Psoas muscle (tissue), 7 donors: ENCODE measurements at regions not wholly inside any gene's neighbourhood (a gene's known extent, or its start where the extent isn't known, plus 50 kb on each side); places are given as distances from the start of the nearest gene placed in this dataset.

Source experiments
- ATAC-seq, 4 donors: fragments of 200-7000 bp; cut with Tn5 transposase; one replicate each; pipeline ENCODE4 v1.9.1; 2020; ENCODE audit warnings: moderate library complexity in 3 of 4, mild to moderate bottlenecking in 2 of 4
- DNase-seq, 2 donors: peaks; one replicate each; pipeline ENCODE4 v3.0.0-alpha.2; 2020
- H3K27ac ChIP-seq: fragments of 200-600 bp; one replicate; pipeline ENCODE4 v1.8.0; 2022
- H3K27me3 ChIP-seq, 3 donors: fragments of 200-600 bp in 1 of 3; one replicate each; pipeline versions ENCODE4 v1.6.1 to v1.8.0; 2013 to 2022; ENCODE audit warnings: low read length in 2 of 3, mild to moderate bottlenecking in 2 of 3, moderate library complexity in 1 of 3; ENCODE audit not compliant: insufficient read depth in 3 of 3
- H3K36me3 ChIP-seq, 2 donors: fragments of 200-600 bp in 1 of 2; one replicate each; pipeline versions ENCODE4 v1.6.1 to v1.8.0; 2013 to 2022; ENCODE audit warnings: low read depth in 1 of 2, mild to moderate bottlenecking in 1 of 2, moderate library complexity in 1 of 2; ENCODE audit not compliant: insufficient read depth in 1 of 2
- H3K4me1 ChIP-seq: fragments of 200-600 bp; one replicate; pipeline ENCODE4 v1.8.0; 2022
- H3K4me3 ChIP-seq: fragments of 200-600 bp; one replicate; pipeline ENCODE4 v1.8.0; 2022; ENCODE audit warnings: mild to moderate bottlenecking
- H3K9me3 ChIP-seq: fragments of 200-600 bp; one replicate; pipeline ENCODE4 v1.8.0; 2022
- WGBS, 3 donors: extraction: QIAGEN DNeasy Blood & Tissue Kit; methylation state at CpG; one replicate each; pipeline versions ENCODE4 v1.1.6 to v1.1.7; 2013; 5-methylcytosine and 5-hydroxymethylcytosine counted together
- intact Hi-C, 2 donors: fragments of 100-400 bp; cut with DNase I; formaldehyde crosslinking; loops; one replicate each; pipeline versions ENCODE4 v1.11.0 to v1.14.2; 2022
- TF ChIP-seq, protein P1 (sequence below): fragments of 200-600 bp; IDR thresholded peaks from one replicate; pipeline ENCODE4 v1.8.0; 2022; ENCODE audit warnings: antibody characterized with exemption
- donor health status: healthy with polysubstance abuse.
- donor health status: DM: no; HTN: no; CAD: no; lungs with moderate emphysema.
- donor health status: Bipolar disorder and iron deficiency.
- donor health status: healthy.
- donor health status: DM: yes; HTN: yes; CAD: no.
- donor health status: DM: no; HTN: no; CAD: no.
- donor health status: DM: yes; HTN: yes; CAD: no.

DNA sequence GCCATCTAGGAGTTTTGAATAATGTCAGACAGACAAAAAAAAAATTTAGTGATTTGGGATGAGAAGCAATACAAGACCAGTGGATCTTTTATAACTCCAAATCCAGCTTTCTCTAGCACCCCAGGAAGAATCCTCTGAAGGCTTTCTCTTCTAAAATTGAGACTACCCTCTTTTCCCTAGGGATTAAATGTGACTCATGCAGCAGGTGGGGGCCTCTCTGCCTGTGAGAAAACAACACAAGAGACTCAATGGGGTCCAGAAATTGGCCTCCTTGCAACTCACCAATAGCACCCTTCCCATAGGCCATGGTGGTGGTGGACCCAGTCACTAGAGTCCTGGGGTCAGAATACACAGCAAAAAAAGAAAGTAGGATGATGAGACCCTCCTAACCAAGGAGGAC lies 120.3 kb upstream of the ATP1A1 start:
- ATAC-seq (no peak), DNase-seq (no peak)
- no peak overlapping the region for H3K27ac ChIP-seq
- H3K4me3 ChIP-seq = no peak overlapping the region
- H3K4me1 ChIP-seq = peaks cover 13% of the 10 kb centered on the region
- intact Hi-C loops = no loop called here
- H3K36me3 ChIP-seq = no peaks in the 10 kb centered on the region
- H3K9me3 ChIP-seq = no peaks in the 10 kb centered on the region
- TF ChIP-seq, protein P1, sequence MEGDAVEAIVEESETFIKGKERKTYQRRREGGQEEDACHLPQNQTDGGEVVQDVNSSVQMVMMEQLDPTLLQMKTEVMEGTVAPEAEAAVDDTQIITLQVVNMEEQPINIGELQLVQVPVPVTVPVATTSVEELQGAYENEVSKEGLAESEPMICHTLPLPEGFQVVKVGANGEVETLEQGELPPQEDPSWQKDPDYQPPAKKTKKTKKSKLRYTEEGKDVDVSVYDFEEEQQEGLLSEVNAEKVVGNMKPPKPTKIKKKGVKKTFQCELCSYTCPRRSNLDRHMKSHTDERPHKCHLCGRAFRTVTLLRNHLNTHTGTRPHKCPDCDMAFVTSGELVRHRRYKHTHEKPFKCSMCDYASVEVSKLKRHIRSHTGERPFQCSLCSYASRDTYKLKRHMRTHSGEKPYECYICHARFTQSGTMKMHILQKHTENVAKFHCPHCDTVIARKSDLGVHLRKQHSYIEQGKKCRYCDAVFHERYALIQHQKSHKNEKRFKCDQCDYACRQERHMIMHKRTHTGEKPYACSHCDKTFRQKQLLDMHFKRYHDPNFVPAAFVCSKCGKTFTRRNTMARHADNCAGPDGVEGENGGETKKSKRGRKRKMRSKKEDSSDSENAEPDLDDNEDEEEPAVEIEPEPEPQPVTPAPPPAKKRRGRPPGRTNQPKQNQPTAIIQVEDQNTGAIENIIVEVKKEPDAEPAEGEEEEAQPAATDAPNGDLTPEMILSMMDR = no peak
- H3K27me3 ChIP-seq = no peaks in the 10 kb centered on the region

DNA sequence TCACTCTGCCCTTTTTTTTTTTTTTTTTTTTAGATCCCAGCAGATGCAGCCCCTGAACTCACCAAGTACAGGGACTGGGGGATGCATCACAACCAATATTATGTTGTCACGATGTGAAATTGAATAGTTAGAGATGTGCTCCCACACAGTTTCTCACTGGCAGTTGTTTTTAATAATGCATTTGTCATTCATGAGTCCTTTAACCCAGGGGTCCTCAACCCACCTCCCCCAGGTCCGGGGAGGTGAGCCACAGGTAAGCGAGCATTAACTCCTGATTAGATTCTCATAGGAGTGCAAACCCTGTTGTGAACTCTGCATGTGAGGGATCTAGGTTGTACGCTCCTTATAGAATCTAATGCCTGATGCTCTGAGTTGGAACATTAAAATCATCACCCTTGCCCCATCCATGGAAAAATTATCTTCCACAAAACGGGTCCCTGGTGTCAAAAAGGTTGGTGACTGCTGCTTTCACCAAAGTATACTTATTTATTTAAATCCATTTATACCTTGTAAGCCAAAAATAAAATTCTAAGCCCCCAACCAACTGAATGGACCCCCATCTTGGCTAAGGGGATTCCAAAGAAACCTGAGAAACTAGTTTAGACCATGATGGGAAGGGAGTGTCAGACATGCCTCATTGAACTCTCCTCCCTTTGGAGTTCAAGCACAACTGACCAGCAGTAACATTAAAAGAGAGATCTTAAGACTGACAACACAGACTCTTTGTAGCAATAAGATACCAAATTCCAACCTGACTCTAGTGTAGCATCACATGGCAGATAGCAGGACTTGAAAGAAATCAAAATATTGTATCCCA lies 119.3 kb upstream of the ATP1A1 start:
- TF ChIP-seq, protein P1 = no peak
- 88 to 90% (median 90%) methylated on average over 5 of the region's 5 CpGs for WGBS, 3 donors
- peaks cover 13% of the 10 kb centered on the region for H3K4me1 ChIP-seq
- no peak overlapping the region for H3K27ac ChIP-seq
- no peaks in the 10 kb centered on the region for H3K36me3 ChIP-seq
- ATAC-seq (no peak), DNase-seq (no peak)
- H3K4me3 ChIP-seq = no peak overlapping the region
- no peaks in the 10 kb centered on the region for H3K9me3 ChIP-seq
- H3K27me3 ChIP-seq = no peaks in the 10 kb centered on the region
- intact Hi-C loops = no loop called here

DNA sequence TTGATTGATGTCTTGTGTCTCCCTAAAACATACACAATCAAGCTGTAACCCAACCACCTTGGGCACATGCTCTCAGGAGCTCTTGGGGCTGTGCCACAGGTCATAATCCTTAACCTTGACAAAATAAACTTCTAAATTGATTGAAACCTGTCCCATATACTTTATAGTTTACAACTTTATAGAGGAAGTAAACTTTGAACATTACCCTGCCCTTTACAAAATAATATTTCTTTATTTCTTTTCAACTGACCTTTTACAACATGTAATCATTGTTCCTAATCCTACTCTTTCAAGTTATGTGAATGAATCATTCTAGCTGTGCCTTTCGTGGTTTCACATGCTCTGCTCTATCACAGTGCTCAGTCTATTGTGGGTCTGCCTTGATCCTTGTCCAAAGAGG lies 118.3 kb upstream of the ATP1A1 start:
- intact Hi-C loops = no loop called here
- 25 to 70% (median 48%) methylated on average over 1 of the region's 1 CpG for WGBS, 3 donors

DNA sequence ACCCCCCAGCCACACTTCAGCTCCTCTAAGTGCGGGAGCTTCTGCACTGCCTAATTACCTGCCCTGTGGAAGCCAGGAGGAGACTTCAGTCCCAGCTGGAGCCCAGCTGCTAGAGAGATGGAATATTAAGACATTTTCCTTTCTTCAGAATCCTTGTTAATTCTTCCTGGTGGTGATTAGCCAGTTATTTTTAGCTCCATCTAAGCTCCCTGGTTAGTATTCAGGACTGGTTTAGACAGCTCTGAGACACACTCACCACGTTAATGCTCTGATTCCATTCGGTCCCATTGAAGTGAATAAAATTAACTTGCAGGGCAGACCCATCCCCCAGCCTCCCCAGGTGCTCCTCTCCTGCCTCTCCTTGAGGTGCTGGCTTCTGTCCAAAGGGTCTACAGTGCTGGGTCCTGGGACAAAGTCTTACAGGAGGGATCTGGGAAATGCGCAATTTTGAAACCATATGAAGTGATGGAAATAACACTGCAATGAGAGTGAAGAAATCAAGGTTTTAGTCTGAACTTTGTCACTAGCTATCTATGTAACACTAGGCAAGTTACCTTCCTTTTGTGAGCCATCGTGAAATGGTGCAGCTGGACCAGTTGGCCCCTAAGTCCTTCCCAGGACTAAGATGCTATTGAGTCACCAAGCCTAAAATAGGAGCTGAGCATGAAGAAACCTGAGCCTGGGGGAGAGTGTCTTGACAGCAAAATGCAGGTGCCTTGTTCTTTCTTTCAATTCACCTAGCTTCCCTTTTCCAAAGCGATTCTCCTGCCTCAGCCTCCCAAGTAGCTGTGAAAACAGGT lies 117.4 kb upstream of the ATP1A1 start:
- H3K4me3 ChIP-seq = no peak overlapping the region
- no peak overlapping the region for H3K27ac ChIP-seq
- H3K4me1 ChIP-seq = peaks cover 13% of the 10 kb centered on the region
- no peaks in the 10 kb centered on the region for H3K9me3 ChIP-seq
- H3K27me3 ChIP-seq = no peaks in the 10 kb centered on the region
- WGBS, 3 donors = 57 to 61% (median 61%) methylated on average over 6 of the region's 6 CpGs
- intact Hi-C loops = no loop called here
- H3K36me3 ChIP-seq = no peaks in the 10 kb centered on the region
- TF ChIP-seq, protein P1 = no peak
- peak; percentile 84 to 91 (median 90) for ATAC-seq
- no peak for DNase-seq

More for the DNA sequence above, 118.3 kb upstream of the ATP1A1 start:
- Histone ChIP-seq H3K36me3 (no peaks in the 10 kb centered on the region), H3K4me3 (no peak overlapping the region), H3K9me3 (no peaks in the 10 kb centered on the region), H3K27ac (no peak overlapping the region), H3K27me3 (no peaks in the 10 kb centered on the region), H3K4me1 (peaks cover 13% of the 10 kb centered on the region)
- no peak for DNase-seq
- ATAC-seq = peak in 1 of 4 donors; percentile 33
- TF ChIP-seq, protein P1 = no peak
